GM23338 (cell line): ENCODE measurements at regions not wholly inside any gene's neighbourhood (a gene's known extent, or its start where the extent isn't known, plus 50 kb on each side); places are given as distances from the start of the nearest gene placed in this dataset.

Experiments used
- ATAC-seq: fragments of 200-7000 bp; cut with Tn5 transposase; 3 replicates; pipeline ENCODE4 v1.9.1; 2020
- DNase-seq: peaks from one replicate; pipeline ENCODE4 v3.0.0-alpha.2; 2015; ENCODE audit warnings: low spot score
- H2AFZ ChIP-seq: fragments of 200-600 bp; sonication (generic); 2 replicates; pipeline ENCODE4 v1.8.0; 2016; ENCODE audit warnings: antibody characterized with exemption, mild to moderate bottlenecking, moderate library complexity
- H3F3A ChIP-seq: fragments of 200-600 bp; sonication (generic); replicated peaks from 2 replicates; pipeline ENCODE4 v1.8.0; 2017; ENCODE audit warnings: antibody characterized with exemption, mixed run types, low read depth
- H3K27ac ChIP-seq: fragments of 200-600 bp; sonication (generic); 2 replicates; pipeline ENCODE4 v1.6.1; 2016; ENCODE audit warnings: low read depth
- H3K27me3 ChIP-seq: fragments of 200-600 bp; sonication (generic); 2 replicates; pipeline ENCODE4 v1.8.0; 2016; ENCODE audit warnings: mild to moderate bottlenecking, mixed run types, moderate library complexity; ENCODE audit not compliant: insufficient read depth
- H3K36me3 ChIP-seq: fragments of 200-600 bp; sonication (generic); 2 replicates; pipeline ENCODE4 v1.8.0; 2016; ENCODE audit warnings: mild to moderate bottlenecking; ENCODE audit not compliant: insufficient read depth
- H3K4me1 ChIP-seq: fragments of 200-600 bp; sonication (generic); 2 replicates; pipeline ENCODE4 v1.8.0; 2016; ENCODE audit warnings: mild to moderate bottlenecking, moderate library complexity; ENCODE audit not compliant: insufficient read depth
- H3K4me2 ChIP-seq: fragments of 200-600 bp; sonication (generic); 2 replicates; pipeline ENCODE4 v1.7.1; 2017; ENCODE audit warnings: mixed run types
- H3K4me3 ChIP-seq: fragments of 200-600 bp; sonication (generic); 2 replicates; pipeline ENCODE4 v1.6.1; 2016; ENCODE audit warnings: mixed run types
- H3K79me2 ChIP-seq: fragments of 200-600 bp; sonication (generic); replicated peaks from 2 replicates; pipeline ENCODE4 v1.8.0; 2017; ENCODE audit warnings: mild to moderate bottlenecking; ENCODE audit not compliant: insufficient read depth
- H3K9me2 ChIP-seq: fragments of 200-600 bp; sonication (generic); 2 replicates; pipeline ENCODE4 v1.8.0; 2017; ENCODE audit not compliant: insufficient read depth
- H4K20me1 ChIP-seq: fragments of 200-600 bp; sonication (generic); replicated peaks from 2 replicates; pipeline ENCODE4 v1.8.0; 2017; ENCODE audit warnings: mild to moderate bottlenecking; ENCODE audit not compliant: insufficient read depth
- H3K27ac Mint-ChIP-seq: 2 replicates; pipeline ENCODE4 v1.8.0; 2020; ENCODE audit warnings: inconsistent platforms, mild to moderate bottlenecking, moderate library complexity, mixed read lengths
- H3K27me3 Mint-ChIP-seq: 3 replicates; pipeline ENCODE4 v1.8.0; 2022; ENCODE audit warnings: low read depth, mild to moderate bottlenecking, moderate library complexity, mixed read lengths, inconsistent platforms; ENCODE audit not compliant: insufficient read depth, poor library complexity
- H3K36me3 Mint-ChIP-seq: 3 replicates; pipeline ENCODE4 v1.8.0; 2021; ENCODE audit warnings: low read depth, mild to moderate bottlenecking, inconsistent platforms, moderate library complexity, mixed read lengths
- H3K4me1 Mint-ChIP-seq: 3 replicates; pipeline ENCODE4 v1.8.0; 2020; ENCODE audit warnings: mild to moderate bottlenecking, inconsistent platforms, mixed read lengths
- H3K4me3 Mint-ChIP-seq: 3 replicates; pipeline ENCODE4 v1.8.0; 2021; ENCODE audit warnings: moderate library complexity, mild to moderate bottlenecking, inconsistent platforms, mixed read lengths
- H3K9me3 Mint-ChIP-seq: 3 replicates; pipeline ENCODE4 v1.8.0; 2020; ENCODE audit warnings: moderate library complexity, mild to moderate bottlenecking, inconsistent platforms, mixed read lengths
- EZH2 ChIP-seq: fragments of 200-600 bp; sonication (generic); IDR thresholded peaks from one replicate; pipeline ENCODE4 v1.8.0; 2017; ENCODE audit warnings: antibody characterized with exemption, mild to moderate bottlenecking, low read depth; ENCODE audit not compliant: unreplicated experiment
- JUNB ChIP-seq: IDR thresholded peaks from one replicate; pipeline ENCODE4 v1.6.1; 2016; ENCODE audit warnings: antibody characterized with exemption; ENCODE audit not compliant: unreplicated experiment
- NANOG ChIP-seq: IDR thresholded peaks from 2 replicates; pipeline ENCODE4 v1.6.1; 2016; ENCODE audit warnings: antibody characterized with exemption, borderline replicate concordance
- POLR2AphosphoS5 ChIP-seq: IDR thresholded peaks from 2 replicates; pipeline ENCODE4 v1.6.1; 2016; ENCODE audit warnings: antibody characterized with exemption, low read depth
- REST ChIP-seq: IDR thresholded peaks from one replicate; pipeline ENCODE4 v1.6.1; 2018; ENCODE audit warnings: antibody characterized with exemption; ENCODE audit not compliant: unreplicated experiment
- STAT1 ChIP-seq: IDR thresholded peaks from one replicate; pipeline ENCODE4 v1.6.1; 2016; ENCODE audit warnings: antibody characterized with exemption; ENCODE audit not compliant: unreplicated experiment
- ZNF114 ChIP-seq: fragments of 250-450 bp; sonication (Bioruptor Pico); IDR thresholded peaks from 2 replicates; pipeline ENCODE4 v1.5.0; 2020; ENCODE audit warnings: mild to moderate bottlenecking, moderate library complexity
- ZNF462 ChIP-seq: fragments of 250-450 bp; sonication (Bioruptor Pico); IDR thresholded peaks from 2 replicates; pipeline ENCODE4 v1.5.0; 2020; ENCODE audit warnings: mild to moderate bottlenecking, moderate library complexity
- TF ChIP-seq, protein P1 (sequence below): IDR thresholded peaks from 2 replicates; pipeline ENCODE4 v1.6.1; 2016; ENCODE audit warnings: antibody characterized with exemption
- TF ChIP-seq, protein P2 (sequence below), 2 experiments: fragments of 200-600 bp in 1 of 2; sonication (generic) in 1 of 2; conservative IDR thresholded peaks; 2 replicates each; pipeline versions ENCODE4 v1.5.1 to v1.6.1; 2016 to 2017; ENCODE audit warnings: antibody characterized with exemption in 2 of 2, low read depth in 2 of 2, mild to moderate bottlenecking in 2 of 2, moderate library complexity in 1 of 2

- H3K79me2 ChIP-seq = no peaks in the 10 kb centered on the region
- no peaks in the 10 kb centered on the region for H3K9me2 ChIP-seq
- no peaks in the 10 kb centered on the region for H3K36me3 ChIP-seq
- peaks cover 7% of the 10 kb centered on the region; the same call in 1 of the 3 replicates for H3K9me3 Mint-ChIP-seq
- peaks cover 15% of the 10 kb centered on the region for H3K4me1 Mint-ChIP-seq
- H3K27me3 ChIP-seq = no peaks in the 10 kb centered on the region
- H3K4me1 ChIP-seq = peaks cover 20% of the 10 kb centered on the region
- no peak overlapping the region for H3K4me3 ChIP-seq
- H3K4me3 Mint-ChIP-seq = no peak overlapping the region
- H2AFZ ChIP-seq = no peak overlapping the region
- 0 out of 2 replicates have a peak, but pooled peaks cover 5% of the 10 kb centered on the region for H3F3A ChIP-seq
- no peak for ATAC-seq
- H3K27me3 Mint-ChIP-seq = peaks cover 19% of the 10 kb centered on the region
- H3K27ac Mint-ChIP-seq = no peak overlapping the region
- TF ChIP-seq ZNF462 (CRISPR knock-in tag) (no peak), NANOG (no peak), POLR2AphosphoS5 (no peak), STAT1 (no peak), ZNF114 (CRISPR knock-in tag) (no peak), REST (no peak), JUNB (no peak), EZH2 (no peak)
- TF ChIP-seq, protein P1, sequence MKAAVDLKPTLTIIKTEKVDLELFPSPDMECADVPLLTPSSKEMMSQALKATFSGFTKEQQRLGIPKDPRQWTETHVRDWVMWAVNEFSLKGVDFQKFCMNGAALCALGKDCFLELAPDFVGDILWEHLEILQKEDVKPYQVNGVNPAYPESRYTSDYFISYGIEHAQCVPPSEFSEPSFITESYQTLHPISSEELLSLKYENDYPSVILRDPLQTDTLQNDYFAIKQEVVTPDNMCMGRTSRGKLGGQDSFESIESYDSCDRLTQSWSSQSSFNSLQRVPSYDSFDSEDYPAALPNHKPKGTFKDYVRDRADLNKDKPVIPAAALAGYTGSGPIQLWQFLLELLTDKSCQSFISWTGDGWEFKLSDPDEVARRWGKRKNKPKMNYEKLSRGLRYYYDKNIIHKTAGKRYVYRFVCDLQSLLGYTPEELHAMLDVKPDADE = no peak
- TF ChIP-seq, protein P2, sequence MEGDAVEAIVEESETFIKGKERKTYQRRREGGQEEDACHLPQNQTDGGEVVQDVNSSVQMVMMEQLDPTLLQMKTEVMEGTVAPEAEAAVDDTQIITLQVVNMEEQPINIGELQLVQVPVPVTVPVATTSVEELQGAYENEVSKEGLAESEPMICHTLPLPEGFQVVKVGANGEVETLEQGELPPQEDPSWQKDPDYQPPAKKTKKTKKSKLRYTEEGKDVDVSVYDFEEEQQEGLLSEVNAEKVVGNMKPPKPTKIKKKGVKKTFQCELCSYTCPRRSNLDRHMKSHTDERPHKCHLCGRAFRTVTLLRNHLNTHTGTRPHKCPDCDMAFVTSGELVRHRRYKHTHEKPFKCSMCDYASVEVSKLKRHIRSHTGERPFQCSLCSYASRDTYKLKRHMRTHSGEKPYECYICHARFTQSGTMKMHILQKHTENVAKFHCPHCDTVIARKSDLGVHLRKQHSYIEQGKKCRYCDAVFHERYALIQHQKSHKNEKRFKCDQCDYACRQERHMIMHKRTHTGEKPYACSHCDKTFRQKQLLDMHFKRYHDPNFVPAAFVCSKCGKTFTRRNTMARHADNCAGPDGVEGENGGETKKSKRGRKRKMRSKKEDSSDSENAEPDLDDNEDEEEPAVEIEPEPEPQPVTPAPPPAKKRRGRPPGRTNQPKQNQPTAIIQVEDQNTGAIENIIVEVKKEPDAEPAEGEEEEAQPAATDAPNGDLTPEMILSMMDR (conservative IDR thresholded peaks at IDR 0.05; ENCODE audit: low read depth in 2 of 2) = no peak
- no peaks in the 10 kb centered on the region; the same call in 2 of the 3 replicates for H3K36me3 Mint-ChIP-seq
- no peaks in the 10 kb centered on the region for H4K20me1 ChIP-seq
- no peak overlapping the region for H3K27ac ChIP-seq
- H3K4me2 ChIP-seq = no peak overlapping the region
- no peak for DNase-seq
Observed at GRCh38 chr7:3177271-3177670, 123.8 kb upstream of the SDK1 start.
